ENCODE measurements at regions not wholly inside any gene's neighbourhood (a gene's known extent, or its start where the extent isn't known, plus 50 kb on each side); places are given as distances from the start of the nearest gene placed in this dataset.

DNA sequence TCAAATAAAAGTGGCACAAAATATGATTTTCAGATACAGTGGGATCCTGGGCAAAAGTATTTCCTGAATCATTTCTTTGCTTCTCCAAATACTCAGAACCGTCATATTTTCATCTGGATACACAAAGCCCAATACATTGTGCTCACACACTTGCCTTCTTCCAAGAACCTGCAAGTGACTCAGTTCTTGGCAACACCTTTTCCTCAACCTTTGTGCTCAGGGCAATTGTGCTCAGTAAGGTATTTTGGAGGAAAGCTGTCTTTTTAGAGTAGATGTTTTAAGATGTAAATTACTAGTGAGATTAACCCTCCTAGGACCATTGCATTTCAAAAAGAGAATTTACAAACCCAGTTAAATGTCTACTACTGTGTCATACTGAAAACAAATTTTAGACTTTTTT lies 233.5 kb downstream of the EFNB2 start (continued):
- TF ChIP-seq KDM4A (IDR thresholded peaks at IDR 0.05; ENCODE audit: low read depth, low read length, severe bottlenecking) (no peak), CHD1 (IDR thresholded peaks at IDR 0.05; ENCODE audit: low read depth, low read length) (no peak), MAFK (IDR thresholded peaks at IDR 0.05; ENCODE audit: low read depth, low read length) (no peak), SAP30 (IDR thresholded peaks at IDR 0.05; ENCODE audit: insufficient read depth, insufficient replicate concordance, low read length) (no peak), SIX5 (IDR thresholded peaks at IDR 0.05; ENCODE audit: low read depth, low read length) (no peak), CBX8 (IDR thresholded peaks at IDR 0.05; ENCODE audit: borderline replicate concordance, low read depth, low read length) (no peak)
